AG04449 (cell line): ENCODE measurements at regions not wholly inside any gene's neighbourhood (a gene's known extent, or its start where the extent isn't known, plus 50 kb on each side); places are given as distances from the start of the nearest gene placed in this dataset.
"Not testable (repeated sequence)": the region's sequence is repeated elsewhere in the genome, so short reads cannot be mapped to it uniquely, and the experiment has no call there.

ENCODE experiments used
- CTCF ChIA-PET: fragments of 350-600 bp; formaldehyde crosslinking; extraction: SDS; loops from one replicate; lab custom pipeline; 2021; ENCODE audit warnings: antibody characterized with exemption; lab: Yijun Ruan, JAX
- POLR2A ChIA-PET: fragments of 400-600, 350-600 bp; formaldehyde crosslinking; extraction: SDS; loops from one replicate; lab custom pipeline; 2020; ENCODE audit warnings: antibody characterized with exemption, inconsistent platforms; lab: Yijun Ruan, JAX
- DNase-seq: peaks from one replicate; pipeline ENCODE4 v3.0.0-alpha.2; 2010; ENCODE audit warnings: low read depth, low spot score
- H3K4me3 ChIP-seq: 2 replicates; pipeline ENCODE4 v1.5.1; 2011; ENCODE audit warnings: low read depth, mild to moderate bottlenecking, control low read depth, low read length
- CTCF ChIP-seq: IDR thresholded peaks from one replicate; pipeline ENCODE4 v1.5.1; 2011; ENCODE audit warnings: mild to moderate bottlenecking, moderate library complexity, low read length, control low read depth, inconsistent platforms; ENCODE audit not compliant: insufficient read depth; ENCODE audit errors: missing control alignments

GRCh38 chr1:94298861-94299260 is 61.5 kb upstream of the ARHGAP29 start:
- ChIA-PET CTCF (interaction anchor here (1.2 to 1.3 kb wide), 3 partner anchors 253 to 273 kb away, joined by 3 to 8 read pairs (median 4); no protein-coding TSS in a partner anchor), POLR2A (no interaction called here)
- no peak overlapping the region for H3K4me3 ChIP-seq
- DNase-seq = no peak
- TF ChIP-seq CTCF = no peak

- no peak for TF ChIP-seq CTCF
- DNase-seq = no peak
- ChIA-PET CTCF (no interaction called here), POLR2A (no interaction called here)
- H3K4me3 ChIP-seq = no peak overlapping the region
These were observed 58.6 kb upstream of the ARHGAP29 start for GRCh38 chr1:94296018-94296417.

GRCh38 chr1:94292978-94293377 is 55.6 kb upstream of the ARHGAP29 start:
- CTCF ChIA-PET, H3K4me3 ChIP-seq, POLR2A ChIA-PET, DNase-seq: not testable (repeated sequence)

GRCh38 chr1:94289244-94289643 is 51.9 kb upstream of the ARHGAP29 start:
- POLR2A ChIA-PET, CTCF ChIA-PET, DNase-seq, H3K4me3 ChIP-seq: not testable (repeated sequence)
